Esophagus squamous epithelium (tissue), 5 donors: ENCODE measurements at regions not wholly inside any gene's neighbourhood (a gene's known extent, or its start where the extent isn't known, plus 50 kb on each side); places are given as distances from the start of the nearest gene placed in this dataset.

ENCODE experiments used
- DNase-seq: peaks from one replicate; lab custom pipeline; 2025; lab: John Stamatoyannopoulos, UW
- H3K27ac ChIP-seq, 4 donors: fragments of 200-600 bp; sonication (generic); one replicate each; pipeline ENCODE4 v1.5.1; 2016 to 2019; ENCODE audit warnings: mild to moderate bottlenecking in 1 of 4
- H3K27me3 ChIP-seq, 4 donors: fragments of 200-600 bp; sonication (generic); 1 replicate in 3 of 4; 2 replicates in 1 of 4; pipeline versions ENCODE4 v1.5.1 to v1.6.0; 2017 to 2021; ENCODE audit warnings: antibody characterized with exemption in 1 of 4
- H3K36me3 ChIP-seq, 3 donors: fragments of 200-600 bp; sonication (generic); one replicate each; pipeline ENCODE4 v1.5.1; 2016 to 2019
- H3K4me1 ChIP-seq, 3 donors: fragments of 200-600 bp; sonication (generic); one replicate each; pipeline ENCODE4 v1.5.1; 2017 to 2019
- H3K4me3 ChIP-seq, 4 donors: fragments of 200-600 bp; sonication (generic); 1 replicate in 3 of 4; 2 replicates in 1 of 4; pipeline ENCODE4 v1.5.1; 2016 to 2019; ENCODE audit warnings: mild to moderate bottlenecking in 2 of 4, moderate library complexity in 1 of 4
- H3K9me3 ChIP-seq, 3 donors: fragments of 200-600 bp; sonication (generic); one replicate each; pipeline ENCODE4 v1.5.1; 2016 to 2019
- POLR2A ChIP-seq, 4 donors: fragments of 450-650 bp; IDR thresholded peaks; one replicate each; pipeline ENCODE4 v1.6.1; 2017; ENCODE audit warnings: antibody characterized with exemption in 4 of 4, mild to moderate bottlenecking in 4 of 4, moderate library complexity in 3 of 4
- WGBS, 2 donors: methylation state at CpG; one replicate each; pipeline ENCODE4 v1.1.5; 2018; 5-methylcytosine and 5-hydroxymethylcytosine counted together
- intact Hi-C: fragments of 100-400 bp; cut with DNase I; formaldehyde crosslinking; loops from one replicate; pipeline ENCODE4 v1.15.0; 2022
- TF ChIP-seq, protein P1 (sequence below), 6 experiments: fragments of 450-650 bp in 4 of 6; fragments of 200-600 bp in 2 of 6; sonication (generic) in 2 of 6; IDR thresholded peaks; one replicate each; pipeline ENCODE4 v1.5.1; 2016 to 2019; ENCODE audit warnings: antibody characterized with exemption in 6 of 6, mild to moderate bottlenecking in 4 of 6, moderate library complexity in 4 of 6
- donor health status: DM: yes; HTN: yes; CAD: no.

DNA sequence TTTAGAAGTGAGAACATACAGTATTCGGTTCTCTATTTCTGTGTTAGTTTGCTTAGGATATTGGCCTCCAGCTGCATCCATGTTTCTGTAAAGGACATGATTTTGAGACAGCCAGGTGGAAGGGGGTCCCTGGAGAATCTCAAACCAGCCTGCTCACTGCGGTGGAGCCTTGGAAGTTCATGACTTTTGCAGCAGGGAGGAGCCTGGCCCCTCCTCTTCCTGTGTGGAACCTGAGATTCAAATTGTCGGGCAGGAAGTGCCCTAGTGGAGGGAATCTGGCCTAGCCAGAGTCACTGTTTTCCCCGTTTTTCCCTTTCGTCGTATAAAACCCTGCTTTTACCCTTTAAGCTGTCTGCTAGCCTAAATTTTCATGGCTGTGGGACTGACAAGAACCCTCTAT lies 762.6 kb downstream of the PCDH18 start:
- no peak for TF ChIP-seq POLR2A (IDR thresholded peaks at IDR 0.05)
- TF ChIP-seq, protein P1, sequence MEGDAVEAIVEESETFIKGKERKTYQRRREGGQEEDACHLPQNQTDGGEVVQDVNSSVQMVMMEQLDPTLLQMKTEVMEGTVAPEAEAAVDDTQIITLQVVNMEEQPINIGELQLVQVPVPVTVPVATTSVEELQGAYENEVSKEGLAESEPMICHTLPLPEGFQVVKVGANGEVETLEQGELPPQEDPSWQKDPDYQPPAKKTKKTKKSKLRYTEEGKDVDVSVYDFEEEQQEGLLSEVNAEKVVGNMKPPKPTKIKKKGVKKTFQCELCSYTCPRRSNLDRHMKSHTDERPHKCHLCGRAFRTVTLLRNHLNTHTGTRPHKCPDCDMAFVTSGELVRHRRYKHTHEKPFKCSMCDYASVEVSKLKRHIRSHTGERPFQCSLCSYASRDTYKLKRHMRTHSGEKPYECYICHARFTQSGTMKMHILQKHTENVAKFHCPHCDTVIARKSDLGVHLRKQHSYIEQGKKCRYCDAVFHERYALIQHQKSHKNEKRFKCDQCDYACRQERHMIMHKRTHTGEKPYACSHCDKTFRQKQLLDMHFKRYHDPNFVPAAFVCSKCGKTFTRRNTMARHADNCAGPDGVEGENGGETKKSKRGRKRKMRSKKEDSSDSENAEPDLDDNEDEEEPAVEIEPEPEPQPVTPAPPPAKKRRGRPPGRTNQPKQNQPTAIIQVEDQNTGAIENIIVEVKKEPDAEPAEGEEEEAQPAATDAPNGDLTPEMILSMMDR (IDR thresholded peaks at IDR 0.05), result no peak
- H3K4me1 ChIP-seq, result no peaks in the 10 kb centered on the region
- no peaks in the 10 kb centered on the region for H3K36me3 ChIP-seq
- no peak overlapping the region for H3K4me3 ChIP-seq
- DNase-seq, result no peak
- intact Hi-C loops, result no loop called here
- H3K27ac ChIP-seq, result no peak overlapping the region
- WGBS, 2 donors, result 88% methylated on average over 6 of the region's 6 CpGs
- H3K9me3 ChIP-seq, result no peaks in the 10 kb centered on the region
- H3K27me3 ChIP-seq, result no peaks in the 10 kb centered on the region

DNA sequence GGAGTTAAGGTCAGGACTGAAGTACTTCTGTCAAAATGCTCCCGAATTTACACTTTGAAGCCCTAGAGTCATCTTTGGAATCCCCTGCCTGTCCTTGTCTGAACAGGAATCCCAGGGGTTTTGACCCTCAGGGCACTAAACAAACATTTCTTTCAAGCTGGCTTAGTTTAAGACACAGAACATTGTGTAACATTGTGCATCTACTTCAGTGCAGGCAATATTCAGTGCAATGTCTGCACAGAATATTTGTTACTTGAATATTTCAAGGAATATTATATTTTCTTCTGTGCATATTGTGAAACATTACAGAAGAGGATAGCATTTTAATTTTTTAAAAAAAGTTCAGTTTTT lies 763.4 kb downstream of the PCDH18 start:
- DNase-seq, result no peak
- H3K4me3 ChIP-seq, result no peak overlapping the region
- H3K9me3 ChIP-seq, result no peaks in the 10 kb centered on the region
- TF ChIP-seq POLR2A (IDR thresholded peaks at IDR 0.05), result no peak
- TF ChIP-seq, protein P1 (IDR thresholded peaks at IDR 0.05), result no peak
- no peaks in the 10 kb centered on the region for H3K36me3 ChIP-seq
- no peaks in the 10 kb centered on the region for H3K4me1 ChIP-seq
- H3K27ac ChIP-seq, result no peak overlapping the region
- WGBS, 2 donors, result 11 to 25% methylated on average over 1 of the region's 1 CpG
- no peaks in the 10 kb centered on the region for H3K27me3 ChIP-seq
- intact Hi-C loops, result no loop called here

DNA sequence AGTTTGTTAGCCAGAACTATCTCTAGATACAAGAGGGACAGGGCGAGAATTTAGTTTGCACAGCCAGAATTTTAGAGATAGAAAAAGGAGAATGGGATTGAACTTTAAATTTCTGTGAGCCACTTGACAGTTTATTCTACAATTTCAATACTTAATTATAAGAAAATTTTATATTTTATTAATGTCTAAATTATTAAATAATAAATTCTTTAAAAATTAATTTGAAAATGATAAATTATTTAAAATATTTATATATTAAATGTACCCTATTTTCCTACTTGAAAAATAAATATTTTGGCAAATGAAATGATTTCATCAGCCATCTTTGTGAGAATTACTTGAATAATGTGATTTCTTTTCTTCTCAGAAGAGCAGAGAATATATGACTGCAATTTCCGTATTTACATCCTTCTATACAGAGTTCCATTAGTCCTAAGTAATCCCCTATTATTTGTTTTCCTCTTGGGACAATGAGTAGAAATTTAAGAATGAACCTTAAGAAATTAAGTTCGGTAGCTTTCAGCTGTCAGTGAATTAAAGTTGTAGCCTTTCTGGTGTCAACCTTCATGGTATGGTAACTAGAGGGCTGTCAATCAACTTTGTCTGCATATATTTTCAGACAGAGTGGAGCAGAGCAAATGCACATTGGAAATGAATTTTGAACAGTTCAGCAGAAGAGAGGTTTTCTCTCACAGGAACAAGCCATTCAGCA lies 763.9 kb downstream of the PCDH18 start:
- TF ChIP-seq, protein P1 (IDR thresholded peaks at IDR 0.05), result no peak
- TF ChIP-seq POLR2A (IDR thresholded peaks at IDR 0.05), result no peak
- intact Hi-C loops, result no loop called here

DNA sequence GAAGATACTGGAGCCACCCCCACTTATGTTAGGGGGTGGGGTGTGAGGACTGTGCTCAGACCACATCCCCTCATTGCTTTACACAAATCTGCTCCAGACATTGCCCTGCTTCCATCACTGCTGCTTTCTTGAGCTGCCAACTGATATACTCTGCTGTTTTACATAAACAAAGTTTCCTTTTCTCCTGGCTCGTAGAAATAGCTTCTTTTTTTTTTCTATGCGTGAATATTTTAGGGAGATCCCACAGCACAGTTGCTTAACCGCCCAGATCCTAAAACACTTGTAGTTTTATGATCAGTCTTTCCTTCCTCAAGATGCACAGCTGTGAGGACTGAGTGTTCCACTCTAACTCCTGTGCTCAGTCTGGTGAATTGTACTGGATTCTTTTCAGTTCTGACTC lies 768.4 kb downstream of the PCDH18 start:
- 48 to 57% methylated on average over 3 of the region's 3 CpGs for WGBS, 2 donors
- Histone ChIP-seq H3K27me3 (no peaks in the 10 kb centered on the region), H3K36me3 (no peaks in the 10 kb centered on the region), H3K4me1 (no peaks in the 10 kb centered on the region), H3K9me3 (no peaks in the 10 kb centered on the region), H3K27ac (no peak overlapping the region), H3K4me3 (no peak overlapping the region)
- intact Hi-C loops, result no loop called here
- no peak for DNase-seq
- TF ChIP-seq, protein P1 (IDR thresholded peaks at IDR 0.05), result no peak
- no peak for TF ChIP-seq POLR2A (IDR thresholded peaks at IDR 0.05)

More for the DNA sequence above, 763.9 kb downstream of the PCDH18 start:
- WGBS, 2 donors, result 43 to 57% methylated on average over 3 of the region's 3 CpGs
- no peak overlapping the region for H3K4me3 ChIP-seq
- H3K27me3 ChIP-seq, result no peaks in the 10 kb centered on the region
- DNase-seq, result no peak
- no peaks in the 10 kb centered on the region for H3K9me3 ChIP-seq
- H3K36me3 ChIP-seq, result no peaks in the 10 kb centered on the region
- H3K4me1 ChIP-seq, result no peaks in the 10 kb centered on the region
- H3K27ac ChIP-seq, result no peak overlapping the region

DNA sequence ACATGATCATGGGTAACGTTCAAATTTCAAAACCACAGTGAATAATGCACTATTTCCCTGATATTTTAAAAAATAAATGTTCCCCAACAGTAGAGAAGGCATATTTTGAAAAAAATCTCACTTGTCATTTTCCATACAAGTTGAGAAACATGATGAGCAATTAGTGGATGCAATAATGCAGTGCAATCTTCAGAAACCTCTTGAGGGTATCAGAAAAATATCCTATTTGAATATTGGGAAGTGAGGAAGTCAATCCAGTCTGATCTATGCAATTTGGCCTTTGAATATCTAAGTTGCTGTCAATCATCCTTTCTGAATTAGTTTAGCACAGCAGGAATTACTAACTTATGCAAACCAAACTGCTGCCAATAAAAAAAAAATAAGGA lies 776.8 kb downstream of the PCDH18 start:
- intact Hi-C loops, result no loop called here
- WGBS, 2 donors, result 26 to 38% methylated on average over 1 of the region's 1 CpG
- no peaks in the 10 kb centered on the region for H3K27me3 ChIP-seq
- no peaks in the 10 kb centered on the region for H3K9me3 ChIP-seq
- H3K36me3 ChIP-seq, result no peaks in the 10 kb centered on the region
- no peak overlapping the region for H3K4me3 ChIP-seq
- no peak for DNase-seq
- no peaks in the 10 kb centered on the region for H3K4me1 ChIP-seq
- no peak for TF ChIP-seq POLR2A (IDR thresholded peaks at IDR 0.05)
- TF ChIP-seq, protein P1 (IDR thresholded peaks at IDR 0.05), result no peak
- no peak overlapping the region for H3K27ac ChIP-seq
